PFSK-1 (cell line): ENCODE measurements at regions not wholly inside any gene's neighbourhood (a gene's known extent, or its start where the extent isn't known, plus 50 kb on each side); places are given as distances from the start of the nearest gene placed in this dataset.

Experiments used
- POLR2AphosphoS5 ChIP-seq: IDR thresholded peaks from 2 replicates; pipeline ENCODE4 v1.6.1; 2012; ENCODE audit warnings: low read depth, mild to moderate bottlenecking, control low read depth, low read length, moderate library complexity
- SIN3A ChIP-seq: IDR thresholded peaks from 2 replicates; pipeline ENCODE4 v1.6.1; 2012; ENCODE audit warnings: mild to moderate bottlenecking, low read length, moderate library complexity, borderline replicate concordance; ENCODE audit not compliant: insufficient read depth
- TAF1 ChIP-seq: IDR thresholded peaks from 2 replicates; pipeline ENCODE4 v1.6.1; 2012; ENCODE audit warnings: low read length, control low read depth, borderline replicate concordance; ENCODE audit not compliant: insufficient read depth
- TF ChIP-seq, protein P1 (sequence below), 2 experiments: IDR thresholded peaks; 2 replicates each; pipeline versions ENCODE4 v1.6.1 to v1.8.0; 2011 to 2012; ENCODE audit warnings: low read depth in 2 of 2, low read length in 2 of 2, control low read depth in 1 of 2, inconsistent platforms in 1 of 2, mild to moderate bottlenecking in 1 of 2, moderate library complexity in 1 of 2; ENCODE audit not compliant: insufficient read depth in 1 of 2

GRCh38 chr16:80404847-80405246 lies 135.9 kb upstream of the DYNLRB2 start:
- TF ChIP-seq SIN3A (no peak), TAF1 (no peak), POLR2AphosphoS5 (no peak)
- TF ChIP-seq, protein P1, sequence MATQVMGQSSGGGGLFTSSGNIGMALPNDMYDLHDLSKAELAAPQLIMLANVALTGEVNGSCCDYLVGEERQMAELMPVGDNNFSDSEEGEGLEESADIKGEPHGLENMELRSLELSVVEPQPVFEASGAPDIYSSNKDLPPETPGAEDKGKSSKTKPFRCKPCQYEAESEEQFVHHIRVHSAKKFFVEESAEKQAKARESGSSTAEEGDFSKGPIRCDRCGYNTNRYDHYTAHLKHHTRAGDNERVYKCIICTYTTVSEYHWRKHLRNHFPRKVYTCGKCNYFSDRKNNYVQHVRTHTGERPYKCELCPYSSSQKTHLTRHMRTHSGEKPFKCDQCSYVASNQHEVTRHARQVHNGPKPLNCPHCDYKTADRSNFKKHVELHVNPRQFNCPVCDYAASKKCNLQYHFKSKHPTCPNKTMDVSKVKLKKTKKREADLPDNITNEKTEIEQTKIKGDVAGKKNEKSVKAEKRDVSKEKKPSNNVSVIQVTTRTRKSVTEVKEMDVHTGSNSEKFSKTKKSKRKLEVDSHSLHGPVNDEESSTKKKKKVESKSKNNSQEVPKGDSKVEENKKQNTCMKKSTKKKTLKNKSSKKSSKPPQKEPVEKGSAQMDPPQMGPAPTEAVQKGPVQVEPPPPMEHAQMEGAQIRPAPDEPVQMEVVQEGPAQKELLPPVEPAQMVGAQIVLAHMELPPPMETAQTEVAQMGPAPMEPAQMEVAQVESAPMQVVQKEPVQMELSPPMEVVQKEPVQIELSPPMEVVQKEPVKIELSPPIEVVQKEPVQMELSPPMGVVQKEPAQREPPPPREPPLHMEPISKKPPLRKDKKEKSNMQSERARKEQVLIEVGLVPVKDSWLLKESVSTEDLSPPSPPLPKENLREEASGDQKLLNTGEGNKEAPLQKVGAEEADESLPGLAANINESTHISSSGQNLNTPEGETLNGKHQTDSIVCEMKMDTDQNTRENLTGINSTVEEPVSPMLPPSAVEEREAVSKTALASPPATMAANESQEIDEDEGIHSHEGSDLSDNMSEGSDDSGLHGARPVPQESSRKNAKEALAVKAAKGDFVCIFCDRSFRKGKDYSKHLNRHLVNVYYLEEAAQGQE (IDR thresholded peaks at IDR 0.05; ENCODE audit: insufficient read depth in 1 of 2, low read depth in 2 of 2, low read length in 2 of 2): no peak
